Dermis blood vessel endothelial cell (primary cell): ENCODE measurements at regions not wholly inside any gene's neighbourhood (a gene's known extent, or its start where the extent isn't known, plus 50 kb on each side); places are given as distances from the start of the nearest gene placed in this dataset.
"Not testable (repeated sequence)": the region's sequence is repeated elsewhere in the genome, so short reads cannot be mapped to it uniquely, and the experiment has no call there.

Experiments
- DNase-seq: peaks from one replicate; pipeline ENCODE4 v3.0.0; 2010

DNA sequence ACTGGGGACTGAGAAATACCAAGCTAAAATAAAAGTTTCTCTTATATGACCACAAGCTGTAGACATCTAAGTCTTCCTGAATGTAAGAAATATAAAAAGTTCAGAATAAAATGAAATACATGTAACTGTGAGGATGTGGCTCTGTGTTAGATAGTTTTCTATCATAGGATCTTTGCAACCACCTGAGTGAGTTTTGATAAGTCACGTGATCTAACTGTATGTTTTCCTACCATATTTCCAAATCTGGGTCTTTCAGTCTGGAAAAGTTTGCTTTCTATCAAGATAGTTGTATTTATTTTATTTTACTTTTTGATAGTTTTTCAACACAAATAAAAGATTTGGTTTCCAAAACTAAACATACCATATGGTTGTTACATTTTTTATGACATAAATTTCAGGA is 1905.8 kb upstream of the ACO1 start:
- no peak for DNase-seq

DNA sequence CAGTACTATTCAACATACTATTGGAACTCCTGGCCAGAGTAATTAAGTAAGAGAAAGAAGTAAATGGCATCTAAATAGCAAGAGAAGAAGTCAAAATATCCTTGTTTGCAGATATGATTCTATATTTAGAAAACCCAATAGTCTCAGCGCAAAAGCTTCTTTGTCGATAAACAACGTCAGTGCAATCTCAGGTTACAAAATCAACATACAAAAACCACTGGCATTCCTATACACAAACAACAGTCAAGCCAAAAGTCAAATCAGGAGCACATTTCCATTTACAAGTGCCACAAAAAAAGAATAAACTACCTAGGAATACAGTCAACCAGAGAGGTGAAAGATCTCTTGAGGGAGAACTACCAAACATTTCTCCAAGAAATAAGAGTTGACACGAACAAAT is 1901.9 kb upstream of the ACO1 start:
- DNase-seq: no peak

DNA sequence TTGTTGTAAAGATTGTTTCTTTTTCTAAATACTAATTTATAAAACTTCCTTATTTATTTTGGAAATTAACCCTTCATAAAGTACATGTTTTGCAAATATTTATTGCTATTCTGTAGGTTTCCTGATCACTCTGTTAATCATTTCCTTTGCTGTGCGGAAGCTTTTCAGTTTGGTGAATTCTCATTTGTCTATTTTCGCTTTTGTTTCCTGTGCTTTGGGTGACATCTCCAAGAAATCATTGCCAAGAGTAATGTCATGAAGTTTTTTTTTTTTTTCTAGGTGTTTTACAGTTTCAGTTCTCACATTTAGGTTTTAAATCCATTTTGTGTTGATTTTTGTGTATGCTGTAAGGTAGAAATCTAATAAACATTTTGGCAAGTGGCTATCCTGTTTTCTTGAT is 1899.8 kb upstream of the ACO1 start:
- no peak for DNase-seq

DNA sequence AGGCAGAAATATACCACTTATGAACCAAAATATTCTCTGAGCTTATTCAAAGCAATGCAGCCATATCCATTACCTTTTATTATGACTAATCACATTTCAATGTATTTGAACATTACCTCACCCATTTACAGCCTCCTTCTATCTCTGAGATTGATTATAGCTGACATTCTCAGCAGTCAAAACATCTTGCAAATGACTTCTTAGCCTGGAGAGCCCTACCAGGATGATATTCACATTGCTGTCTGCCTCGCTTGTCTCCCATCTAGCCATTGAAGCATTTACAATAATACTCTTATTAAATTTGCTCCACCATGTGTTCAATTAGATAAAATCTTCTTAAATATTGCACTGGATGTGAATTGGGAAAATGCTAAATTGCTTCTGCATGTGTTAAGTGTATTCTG is 1879.9 kb upstream of the ACO1 start:
- DNase-seq: no peak

DNA sequence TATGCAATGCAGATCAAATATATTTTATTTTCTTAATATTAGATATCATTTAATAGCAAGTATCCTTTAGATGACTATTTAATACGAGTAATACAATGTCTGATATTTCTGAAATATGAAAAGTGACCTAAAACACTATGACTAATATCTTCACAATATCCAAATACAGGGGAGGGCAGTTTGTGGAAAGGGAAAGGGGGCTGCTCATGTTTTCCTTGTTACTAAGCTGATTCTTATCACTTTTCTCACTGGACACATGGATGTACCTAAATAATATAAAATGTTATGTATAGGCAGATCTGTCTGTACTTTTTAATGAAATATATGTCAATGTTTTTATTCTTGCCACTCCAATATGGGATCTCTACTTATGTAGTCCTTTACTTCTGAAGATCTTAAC is 1879.1 kb upstream of the ACO1 start:
- DNase-seq: no peak

DNA sequence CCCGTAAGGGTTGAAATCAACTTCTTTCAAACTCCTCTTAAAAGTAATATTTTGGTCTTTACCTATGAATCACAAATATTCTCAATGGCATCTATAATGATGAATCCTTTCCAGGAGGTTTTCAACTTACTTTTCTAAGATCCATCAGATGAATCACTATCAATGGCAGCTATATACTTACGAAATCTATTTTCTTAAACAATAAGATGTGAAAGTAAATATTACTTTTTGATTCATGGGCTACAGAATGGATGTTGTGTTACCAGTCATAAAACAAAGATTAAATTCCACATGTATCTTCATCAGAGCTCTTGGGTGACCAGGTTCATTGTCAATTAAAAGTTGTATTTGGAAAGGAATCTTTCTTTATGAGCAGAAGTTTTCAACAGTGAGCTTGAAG is 1877.7 kb upstream of the ACO1 start:
- DNase-seq: no peak

DNA sequence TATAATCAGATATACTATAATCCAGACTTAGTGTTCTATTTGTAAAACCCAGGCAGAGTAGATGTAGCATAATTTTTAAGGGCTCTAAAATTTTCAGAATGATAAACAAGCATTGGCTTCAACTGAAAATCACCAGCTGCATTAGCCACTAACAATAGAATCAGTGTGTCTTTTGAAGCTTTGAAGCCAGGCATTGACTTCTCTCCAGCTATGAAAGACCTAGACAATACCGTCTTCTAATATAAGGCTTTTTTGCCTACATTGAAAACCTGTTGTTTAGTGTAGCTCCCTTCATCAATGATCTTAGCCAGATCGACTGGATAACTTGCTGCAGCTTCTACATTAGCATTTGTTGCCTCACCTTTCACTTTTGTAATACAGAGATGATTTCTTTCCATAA is 1877.3 kb upstream of the ACO1 start:
- DNase-seq: no peak

DNA sequence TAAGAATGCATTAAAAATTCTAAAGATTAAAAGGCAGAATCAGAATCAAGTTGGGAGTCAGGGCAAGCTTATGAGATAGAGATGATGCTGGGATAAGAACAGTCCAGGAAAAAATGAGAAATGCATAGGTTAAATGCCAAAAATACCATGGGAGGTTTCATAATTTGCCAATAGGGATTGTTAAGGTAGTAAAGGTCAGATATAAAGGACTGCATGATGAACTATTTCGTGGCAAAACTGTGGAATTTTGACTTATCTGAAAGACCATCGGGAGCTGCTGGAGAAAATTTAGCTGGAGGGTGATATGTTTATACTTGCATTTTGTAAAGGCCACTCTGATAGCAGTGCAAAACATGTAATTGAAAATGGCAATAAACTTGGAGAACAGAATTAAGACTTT is 1872.8 kb upstream of the ACO1 start:
- DNase-seq: no peak

DNA sequence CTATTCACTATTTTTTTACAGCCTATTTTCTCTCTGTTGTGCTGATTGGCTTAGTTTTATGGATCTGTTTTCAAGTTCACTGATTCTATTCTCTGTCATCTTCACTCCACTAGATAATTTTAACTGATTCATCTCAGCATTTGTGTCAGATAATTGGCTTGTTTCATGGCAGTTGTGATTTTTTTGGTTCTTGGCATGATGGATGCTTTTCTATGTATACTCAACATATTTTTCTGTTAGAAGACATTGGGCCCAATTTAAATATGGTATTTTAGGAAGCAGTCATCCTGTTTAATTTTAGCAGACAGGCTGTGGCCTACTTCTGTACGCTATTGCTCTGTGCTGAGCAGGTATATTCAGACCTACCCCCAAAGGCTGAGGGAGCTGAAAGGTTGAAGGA is 1865.3 kb upstream of the ACO1 start:
- no peak for DNase-seq

DNA sequence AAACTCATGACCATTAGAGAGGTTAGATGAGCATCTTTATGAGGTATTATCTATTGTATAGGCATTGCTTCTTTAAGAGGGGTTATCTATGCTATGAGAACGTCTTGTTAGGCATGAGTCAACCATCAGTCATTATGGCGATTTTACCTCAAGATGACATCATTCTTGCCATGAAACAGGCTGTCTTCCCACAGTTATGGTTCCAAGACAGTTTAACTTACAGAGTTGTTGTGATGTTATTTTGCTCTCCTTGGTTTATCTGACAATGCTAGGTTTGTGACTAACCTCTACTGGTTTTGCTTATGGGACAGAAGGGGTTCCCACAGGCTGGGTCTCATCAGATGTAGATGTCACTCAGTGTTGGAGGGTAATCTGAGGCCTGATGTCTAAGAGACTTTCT is 1864.7 kb upstream of the ACO1 start:
- DNase-seq: no peak

DNA sequence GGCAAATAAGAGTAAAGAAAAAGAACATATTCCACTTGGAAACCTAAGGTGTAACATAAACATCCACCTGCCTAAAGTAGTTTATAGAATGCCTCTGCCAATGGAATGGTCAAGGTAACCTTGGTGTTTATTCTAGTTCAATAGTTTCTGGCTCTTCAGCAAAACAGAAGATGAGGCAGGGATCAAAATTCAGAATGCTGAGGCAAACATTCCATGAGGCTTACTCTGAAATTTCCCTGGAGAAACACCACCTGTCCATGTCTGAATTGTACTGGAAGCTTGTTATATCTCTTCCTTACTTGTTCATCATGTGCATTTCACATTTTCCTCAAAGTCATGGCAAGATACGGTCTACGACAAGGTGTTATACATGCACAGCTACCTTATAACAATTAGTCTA is 1862.4 kb upstream of the ACO1 start:
- DNase-seq: no peak

DNA sequence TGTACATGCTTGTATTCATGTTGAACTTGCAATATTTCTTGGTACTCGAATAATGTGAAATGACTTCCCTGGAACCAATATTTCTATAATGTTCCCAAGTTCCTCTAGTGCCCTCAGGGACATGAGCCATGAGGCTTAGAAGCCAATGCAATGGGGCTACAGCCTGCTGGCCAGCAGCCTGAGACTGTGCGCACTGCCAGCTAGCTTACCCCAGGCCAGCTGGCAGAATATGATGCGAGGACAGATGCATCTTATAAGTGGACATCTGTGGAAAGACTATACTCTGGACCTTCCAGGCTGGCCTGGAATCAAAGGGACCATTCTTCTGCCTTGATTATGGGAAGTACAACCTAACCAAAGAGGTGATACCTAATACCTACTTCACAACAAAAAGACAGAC is 1862.0 kb upstream of the ACO1 start:
- no peak for DNase-seq

DNA sequence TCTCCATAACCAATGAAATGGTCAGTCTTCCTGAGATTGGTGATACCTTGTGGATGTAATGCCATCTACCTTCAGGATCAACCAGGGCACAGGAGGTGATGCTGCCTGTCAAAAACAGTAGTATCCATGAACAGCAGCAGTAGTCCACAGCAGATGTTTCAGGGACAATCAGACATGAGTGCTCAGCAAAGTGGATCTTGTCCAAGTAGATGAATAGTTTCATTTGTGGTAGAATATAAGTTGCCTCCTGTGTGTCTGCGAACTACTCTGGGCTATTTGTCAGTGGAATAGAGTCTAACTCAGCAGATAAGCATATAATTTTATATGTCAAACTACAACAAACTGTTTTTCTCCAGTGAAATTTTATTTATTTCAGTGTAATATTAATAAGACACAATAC is 1860.1 kb upstream of the ACO1 start:
- no peak for DNase-seq

DNA sequence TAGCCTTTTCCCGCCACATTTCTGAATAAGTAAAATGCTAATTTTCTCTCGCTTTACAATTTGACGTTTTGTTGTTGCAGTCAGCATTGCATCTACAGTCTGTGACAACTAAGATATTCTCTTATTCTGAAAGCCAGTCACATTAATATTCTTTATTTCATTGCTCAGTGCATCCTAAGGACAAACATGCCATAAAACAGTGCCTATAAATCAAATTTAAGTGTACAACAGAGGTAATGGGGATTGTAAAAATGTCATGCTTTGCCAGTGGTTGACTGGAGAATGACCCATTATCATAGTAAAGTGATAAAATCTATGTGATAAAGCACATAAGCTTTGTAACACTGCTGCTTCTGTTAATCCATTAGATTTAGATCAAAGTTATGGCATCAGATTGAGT is 1850.0 kb upstream of the ACO1 start:
- DNase-seq: no peak

DNA sequence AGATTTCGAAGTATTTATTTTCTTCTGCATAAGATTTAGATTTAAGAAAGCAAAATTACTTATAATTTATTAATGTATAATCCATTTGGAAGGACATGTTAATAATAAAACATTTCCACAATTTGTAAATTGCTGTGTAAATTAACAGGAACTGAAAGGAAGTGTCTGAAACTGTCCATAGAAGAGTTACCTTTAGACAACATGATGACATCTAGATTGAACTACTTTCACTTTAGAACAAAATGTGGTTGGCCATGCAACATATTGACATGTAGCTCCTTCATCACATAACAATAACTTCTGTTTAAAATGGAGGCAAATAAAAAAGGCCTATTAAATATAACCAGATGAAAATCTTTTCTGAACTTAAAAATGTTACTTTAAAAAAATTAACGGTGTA is 1849.5 kb upstream of the ACO1 start:
- DNase-seq: no peak

DNA sequence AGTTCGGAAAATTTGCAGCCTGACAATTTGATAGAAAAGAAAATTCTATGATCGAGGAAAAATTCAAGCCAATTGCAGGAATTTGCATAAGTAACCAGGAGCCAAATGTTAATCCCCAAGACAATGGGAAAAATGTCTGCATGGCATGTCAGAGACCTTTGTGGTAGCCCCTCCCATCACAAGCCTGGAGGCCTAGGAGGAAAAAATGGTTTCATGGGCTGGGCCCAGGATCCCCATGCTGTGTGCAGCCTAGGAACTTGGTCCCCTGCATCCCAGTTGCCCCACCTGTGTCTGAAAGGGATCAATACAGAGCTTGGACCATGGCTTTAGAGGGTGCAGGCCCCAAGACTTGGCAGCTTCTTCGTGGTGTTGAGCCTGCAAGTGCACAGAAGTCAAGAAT is 1847.9 kb upstream of the ACO1 start:
- DNase-seq: no peak

DNA sequence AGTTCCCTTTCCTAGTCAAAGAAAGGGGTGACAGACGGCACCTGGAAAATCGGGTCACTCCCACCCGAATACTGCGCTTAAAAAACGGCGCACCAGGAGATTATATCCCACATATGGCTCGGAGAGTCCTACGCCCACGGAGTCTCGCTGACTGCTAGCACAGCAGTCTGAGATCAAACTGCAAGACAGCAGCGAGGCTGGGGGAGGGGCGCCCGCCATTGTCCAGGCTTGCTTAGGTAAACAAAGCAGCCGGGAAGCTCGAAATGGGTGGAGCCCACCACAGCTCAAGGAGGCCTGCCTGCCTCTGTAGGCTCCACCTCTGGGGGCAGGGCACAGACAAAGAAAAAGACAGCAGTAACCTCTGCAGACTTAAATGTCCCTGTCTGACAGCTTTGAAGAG is 1844.7 kb upstream of the ACO1 start:
- DNase-seq: not testable (repeated sequence)

DNA sequence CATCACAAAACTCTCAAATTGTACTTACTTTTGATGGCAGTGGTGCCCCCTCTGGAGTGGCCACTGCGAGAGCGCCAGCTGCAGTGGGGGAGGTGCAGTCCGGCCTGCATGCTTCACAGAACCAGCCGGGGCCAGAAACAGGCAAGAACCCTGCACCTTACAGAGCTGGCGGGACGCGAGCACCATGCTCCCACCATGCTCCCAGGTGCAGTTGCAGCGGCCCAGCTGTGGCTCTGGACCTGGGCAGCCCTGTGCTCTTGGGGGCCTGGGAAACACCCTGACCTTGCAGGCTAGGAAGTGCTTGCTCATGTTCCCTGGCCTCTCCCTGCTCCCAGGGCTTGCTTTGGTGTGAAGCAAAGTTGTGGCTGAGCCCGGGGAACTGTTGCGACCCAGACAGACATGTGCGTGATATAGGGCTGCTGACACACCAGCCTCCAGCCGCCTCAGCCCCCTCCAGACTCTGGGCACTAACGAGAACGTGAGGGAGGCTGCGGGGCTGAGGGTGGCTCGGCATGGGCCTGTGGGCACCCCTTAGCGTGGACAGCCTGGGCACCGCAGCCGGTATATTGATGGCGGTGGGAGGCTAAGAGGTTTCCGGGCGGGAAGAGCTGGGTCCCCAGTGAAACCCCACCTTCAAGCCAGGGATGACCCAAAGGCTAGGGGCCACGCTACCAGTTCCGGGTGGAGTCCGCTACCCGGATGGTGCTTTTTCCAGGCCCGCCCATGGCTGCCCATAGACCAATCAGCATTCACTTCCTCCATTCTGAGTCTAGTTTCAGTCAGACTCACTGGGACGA is 1809.9 kb upstream of the ACO1 start:
- DNase-seq: no peak

DNA sequence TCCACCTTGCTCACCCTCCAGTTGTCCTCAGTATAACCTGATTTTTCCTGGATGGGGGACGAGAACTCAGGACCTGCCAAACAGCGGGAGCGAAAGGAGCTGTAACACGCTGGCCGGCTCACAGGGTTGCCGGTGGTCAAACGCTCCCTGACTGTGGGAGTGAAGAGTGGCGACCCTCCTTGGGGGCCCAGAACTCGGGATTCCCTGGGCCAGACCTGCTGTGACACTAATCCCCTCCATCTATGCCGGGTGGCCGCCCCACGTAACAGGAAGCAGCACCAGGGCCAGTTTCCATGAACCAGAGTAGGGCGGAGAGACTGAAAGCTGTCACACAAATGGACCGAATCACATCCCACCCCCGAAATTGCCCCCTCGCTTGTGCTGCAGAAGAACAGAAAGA is 1809.2 kb upstream of the ACO1 start:
- no peak for DNase-seq

DNA sequence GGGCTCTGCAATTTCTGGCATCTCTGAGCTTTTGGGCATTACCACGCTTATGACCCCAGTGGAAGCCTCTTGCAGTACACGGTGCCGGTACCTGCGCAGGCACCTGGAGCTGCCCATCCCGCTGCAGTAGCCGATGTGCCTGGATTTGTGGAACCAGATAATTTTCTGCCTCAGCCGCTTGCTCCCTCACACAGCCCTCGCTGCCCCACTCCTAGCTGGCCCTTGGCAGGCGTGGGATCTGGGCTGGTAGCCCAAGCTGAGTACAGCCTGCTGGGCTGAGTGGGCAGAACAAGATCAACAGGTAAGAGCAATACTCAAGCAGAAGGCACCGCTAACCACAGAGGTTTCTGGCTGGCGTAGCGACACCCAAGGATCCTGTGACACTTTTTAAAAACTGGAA is 1808.8 kb upstream of the ACO1 start:
- DNase-seq: no peak

DNA sequence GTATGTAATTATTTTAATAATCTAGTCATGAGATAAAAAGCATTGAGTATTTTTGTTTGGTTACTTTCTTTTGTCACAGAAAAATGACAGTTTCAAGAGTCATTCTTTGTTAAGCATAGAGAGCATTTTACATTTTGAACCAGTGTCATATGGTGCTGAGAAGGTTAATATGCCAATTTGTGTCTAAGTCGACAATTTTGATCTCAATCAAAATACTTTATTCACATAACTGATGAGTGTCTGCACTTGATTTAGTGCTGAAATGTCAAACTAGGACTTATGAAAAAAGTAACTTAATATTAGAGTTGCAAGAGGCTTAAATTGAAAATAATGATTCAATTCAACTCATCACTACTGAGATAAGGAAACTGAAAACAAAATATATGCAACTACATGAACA is 1804.6 kb upstream of the ACO1 start:
- no peak for DNase-seq

DNA sequence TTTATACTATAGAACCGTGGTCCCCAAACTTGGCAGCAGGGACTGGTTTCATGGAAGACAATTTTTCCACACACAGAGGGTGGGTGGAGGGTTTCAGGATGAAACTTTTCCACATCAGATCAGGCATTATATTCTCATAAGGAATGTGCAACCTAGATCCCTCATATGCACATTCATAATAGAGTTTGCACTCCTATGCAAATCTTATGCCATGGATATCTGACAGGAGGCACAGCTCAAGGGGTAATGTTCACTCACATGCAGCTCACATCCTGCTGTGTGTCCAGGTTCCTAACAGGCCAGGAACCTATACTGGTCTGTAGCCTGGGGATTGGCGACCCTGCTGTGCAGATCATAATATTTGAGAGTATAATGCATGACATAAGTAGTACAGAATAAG is 1802.2 kb upstream of the ACO1 start:
- no peak for DNase-seq

DNA sequence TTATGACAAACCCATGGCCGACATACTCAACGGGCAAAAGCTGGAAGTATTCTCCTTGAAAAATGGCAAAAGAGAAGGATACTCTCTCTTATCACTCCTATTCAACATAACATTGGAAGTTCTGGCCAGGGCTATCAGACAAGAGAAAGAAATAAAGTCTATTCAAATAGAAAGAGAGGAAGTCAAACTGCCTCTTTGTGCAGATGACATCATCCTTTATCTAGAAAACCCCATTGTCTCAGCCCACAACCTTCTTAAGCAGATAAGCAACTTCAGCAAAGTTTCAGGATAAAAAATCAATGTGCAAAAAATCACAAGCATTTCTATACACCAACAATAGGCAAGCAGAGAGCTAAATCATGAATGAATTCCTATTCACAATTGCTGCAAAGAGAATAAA is 1799.9 kb upstream of the ACO1 start:
- no peak for DNase-seq

DNA sequence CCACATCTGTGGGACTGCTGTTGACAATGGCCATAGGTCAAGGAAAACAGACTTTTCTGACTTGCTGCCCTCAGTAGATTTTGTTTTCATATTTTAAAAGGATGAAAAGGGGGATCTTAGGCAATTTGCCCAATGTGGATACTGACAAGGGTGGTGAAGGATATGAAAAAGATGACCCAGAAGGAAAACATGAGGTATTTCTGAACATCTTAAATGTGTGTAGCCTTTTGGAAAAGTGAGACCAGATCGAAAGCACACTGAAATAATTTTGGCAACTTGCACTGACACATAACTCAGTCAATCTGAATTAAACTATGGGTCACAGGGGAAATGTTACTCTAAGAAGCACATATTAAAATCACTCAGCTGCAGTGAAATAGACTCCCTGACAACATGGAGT is 1793.0 kb upstream of the ACO1 start:
- no peak for DNase-seq

DNA sequence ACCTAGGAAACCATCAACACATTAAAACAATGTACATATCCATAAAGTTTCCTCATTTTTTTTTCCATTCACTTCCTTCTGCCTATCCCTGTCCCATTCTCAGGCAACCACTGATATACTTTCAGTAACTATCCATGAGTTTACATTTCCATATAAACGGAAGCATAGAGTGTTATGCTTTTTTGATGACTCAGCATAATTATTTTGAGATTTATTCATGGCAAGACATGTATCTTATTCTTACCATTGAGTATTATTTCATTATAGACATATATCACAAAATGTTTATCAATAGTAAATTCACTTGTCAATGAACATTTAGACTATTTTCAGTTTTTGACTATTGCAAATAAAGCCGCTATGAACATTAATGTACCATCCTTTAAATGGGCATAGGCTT is 1786.8 kb upstream of the ACO1 start:
- DNase-seq: no peak

DNA sequence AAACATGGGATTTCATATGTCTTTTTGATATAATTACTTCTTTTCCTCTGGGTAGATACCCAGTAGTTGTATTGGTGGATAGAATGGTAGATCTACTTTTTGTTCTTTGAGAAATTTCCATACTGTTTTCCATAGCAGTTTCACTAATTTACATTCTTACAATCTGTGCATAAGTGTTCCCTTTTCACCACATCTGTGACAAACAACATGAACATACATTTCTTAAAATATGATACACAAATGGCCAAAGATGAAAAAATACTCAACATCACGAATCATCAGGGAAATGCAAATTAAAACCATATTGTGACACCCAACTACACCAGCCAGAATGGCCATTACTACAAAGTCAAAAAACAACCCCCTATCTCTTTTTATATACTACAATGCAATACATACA is 1778.5 kb upstream of the ACO1 start:
- DNase-seq: no peak
